ENCODE measurements at regions not wholly inside any gene's neighbourhood (a gene's known extent, or its start where the extent isn't known, plus 50 kb on each side); places are given as distances from the start of the nearest gene placed in this dataset.

DNA sequence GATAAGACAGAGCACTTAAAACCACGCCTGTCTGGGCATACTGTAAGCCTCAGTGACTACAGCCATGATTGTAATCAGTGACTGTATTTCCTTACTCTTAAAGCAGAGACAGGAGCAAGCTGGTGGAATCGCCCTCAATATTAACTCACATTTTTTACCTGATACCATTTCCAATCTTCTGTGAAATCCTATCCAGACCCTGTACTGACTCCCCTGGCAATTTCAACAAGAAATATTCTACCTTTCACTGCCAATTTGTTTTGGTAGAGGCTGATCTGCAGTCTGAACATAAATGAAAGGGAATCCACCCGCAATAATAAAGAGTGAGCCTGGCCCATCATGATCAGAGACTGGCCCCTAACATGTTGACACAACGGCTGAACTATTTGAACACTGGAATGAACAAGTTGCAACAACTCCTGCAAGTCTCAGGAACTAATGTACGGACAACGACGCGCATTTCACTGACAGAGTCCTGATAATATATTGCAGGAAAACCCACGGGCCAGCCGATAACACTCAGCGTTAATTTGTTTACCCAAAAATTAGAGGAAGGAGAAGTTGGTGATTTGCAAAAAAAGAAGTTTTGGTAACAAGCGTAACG is 195.5 kb upstream of the BTG1 start:
- no peak for TF ChIP-seq EZH2 (IDR thresholded peaks at IDR 0.05)
- TF ChIP-seq POLR2AphosphoS5 (IDR thresholded peaks at IDR 0.05; ENCODE audit: borderline replicate concordance, low read depth, low read length): no peak
